GM19239 (cell line): ENCODE measurements at regions not wholly inside any gene's neighbourhood (a gene's known extent, or its start where the extent isn't known, plus 50 kb on each side); places are given as distances from the start of the nearest gene placed in this dataset.
"Not testable (repeated sequence)": the region's sequence is repeated elsewhere in the genome, so short reads cannot be mapped to it uniquely, and the experiment has no call there.

Source experiments
- DNase-seq: peaks from one replicate; pipeline ENCODE4 v3.0.0; 2011; ENCODE audit warnings: low spot score; ENCODE audit not compliant: insufficient read length
- FAIRE-seq: peaks from 2 replicates; lab custom pipeline; 2011; peaks lifted over from hg19 to GRCh38; lab: Jason Lieb, UNC

GRCh38 chr5:17077440-17078233 lies 139.8 kb upstream of the BASP1 start:
- DNase-seq = no peak
- FAIRE-seq = no peak

GRCh38 chr5:17079562-17079961 lies 137.9 kb upstream of the BASP1 start:
- DNase-seq = no peak

GRCh38 chr5:17080361-17080760 lies 137.1 kb upstream of the BASP1 start:
- DNase-seq = no peak

More at GRCh38 chr5:17079562-17079961, 137.9 kb upstream of the BASP1 start:
- no peak for FAIRE-seq

GRCh38 chr5:17081142-17081541 lies 136.3 kb upstream of the BASP1 start:
- DNase-seq = no peak
- no peak for FAIRE-seq

More at GRCh38 chr5:17080361-17080760, 137.1 kb upstream of the BASP1 start:
- no peak for FAIRE-seq

GRCh38 chr5:17083276-17083675 lies 134.2 kb upstream of the BASP1 start:
- not testable (repeated sequence) for FAIRE-seq, DNase-seq

- DNase-seq = no peak
- FAIRE-seq = no peak
Measured at GRCh38 chr5:17087035-17087434, 130.4 kb upstream of the BASP1 start.

GRCh38 chr5:17088051-17088450 lies 129.4 kb upstream of the BASP1 start:
- FAIRE-seq (no peak), DNase-seq (no peak)

GRCh38 chr5:17089001-17089400 lies 128.4 kb upstream of the BASP1 start:
- DNase-seq = no peak
- no peak for FAIRE-seq

- FAIRE-seq (no peak), DNase-seq (no peak)
Measured at GRCh38 chr5:17089690-17090089, 127.7 kb upstream of the BASP1 start.

GRCh38 chr5:17090839-17091238 lies 126.6 kb upstream of the BASP1 start:
- DNase-seq (no peak), FAIRE-seq (no peak)

- DNase-seq (no peak), FAIRE-seq (no peak)
Measured at GRCh38 chr5:17094830-17095229, 122.6 kb upstream of the BASP1 start.

GRCh38 chr5:17096952-17097695 lies 120.3 kb upstream of the BASP1 start:
- no peak for DNase-seq
- FAIRE-seq = no peak

GRCh38 chr5:17099946-17100345 lies 117.5 kb upstream of the BASP1 start:
- no peak for FAIRE-seq
- no peak for DNase-seq

GRCh38 chr5:17103461-17103860 lies 114.0 kb upstream of the BASP1 start:
- FAIRE-seq = no peak
- no peak for DNase-seq

- FAIRE-seq (no peak), DNase-seq (no peak)
Measured at GRCh38 chr5:17105744-17106418, 111.5 kb upstream of the BASP1 start.

- FAIRE-seq (no peak), DNase-seq (no peak)
Measured at GRCh38 chr5:17106521-17106920, 110.9 kb upstream of the BASP1 start.

GRCh38 chr5:17112091-17112716 lies 105.2 kb upstream of the BASP1 start:
- not testable (repeated sequence) for FAIRE-seq, DNase-seq

GRCh38 chr5:17113174-17113958 lies 104.1 kb upstream of the BASP1 start:
- FAIRE-seq = no peak
- DNase-seq = no peak

GRCh38 chr5:17114233-17114632 lies 103.2 kb upstream of the BASP1 start:
- DNase-seq = no peak
- no peak for FAIRE-seq
